Fibroblast of gingiva (primary cell): ENCODE measurements at regions not wholly inside any gene's neighbourhood (a gene's known extent, or its start where the extent isn't known, plus 50 kb on each side); places are given as distances from the start of the nearest gene placed in this dataset.
"Not testable (repeated sequence)": the region's sequence is repeated elsewhere in the genome, so short reads cannot be mapped to it uniquely, and the experiment has no call there.

Experiments
- DNase-seq: peaks from one replicate; pipeline ENCODE4 v3.0.0-alpha.2; 2011; ENCODE audit warnings: low read depth

- DNase-seq: no peak
Measured at GRCh38 chr9:12272471-12273120, 420.6 kb upstream of the TYRP1 start.

DNA sequence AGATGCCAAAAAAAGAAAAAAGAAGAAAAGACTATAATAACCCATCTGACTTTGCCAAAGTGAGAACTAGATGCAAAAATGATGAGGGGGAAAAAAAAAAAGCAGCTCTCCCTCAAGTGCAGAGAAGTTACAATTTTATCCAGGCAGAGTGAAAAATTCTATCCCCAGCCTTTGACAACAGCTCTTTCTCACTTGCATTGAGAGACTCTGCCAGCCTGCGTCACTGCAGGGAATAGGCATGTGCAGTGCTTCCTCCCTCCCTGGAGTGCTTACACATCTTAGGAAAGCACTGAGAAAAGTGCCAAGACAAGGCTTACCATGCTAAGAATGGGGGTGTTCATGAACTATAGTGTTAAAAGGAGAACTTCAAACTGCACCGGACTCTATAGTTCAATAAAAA is 418.6 kb upstream of the TYRP1 start:
- DNase-seq: no peak

GRCh38 chr9:12276505-12276904 is 416.7 kb upstream of the TYRP1 start:
- no peak for DNase-seq

GRCh38 chr9:12289711-12290110 is 403.5 kb upstream of the TYRP1 start:
- no peak for DNase-seq

DNA sequence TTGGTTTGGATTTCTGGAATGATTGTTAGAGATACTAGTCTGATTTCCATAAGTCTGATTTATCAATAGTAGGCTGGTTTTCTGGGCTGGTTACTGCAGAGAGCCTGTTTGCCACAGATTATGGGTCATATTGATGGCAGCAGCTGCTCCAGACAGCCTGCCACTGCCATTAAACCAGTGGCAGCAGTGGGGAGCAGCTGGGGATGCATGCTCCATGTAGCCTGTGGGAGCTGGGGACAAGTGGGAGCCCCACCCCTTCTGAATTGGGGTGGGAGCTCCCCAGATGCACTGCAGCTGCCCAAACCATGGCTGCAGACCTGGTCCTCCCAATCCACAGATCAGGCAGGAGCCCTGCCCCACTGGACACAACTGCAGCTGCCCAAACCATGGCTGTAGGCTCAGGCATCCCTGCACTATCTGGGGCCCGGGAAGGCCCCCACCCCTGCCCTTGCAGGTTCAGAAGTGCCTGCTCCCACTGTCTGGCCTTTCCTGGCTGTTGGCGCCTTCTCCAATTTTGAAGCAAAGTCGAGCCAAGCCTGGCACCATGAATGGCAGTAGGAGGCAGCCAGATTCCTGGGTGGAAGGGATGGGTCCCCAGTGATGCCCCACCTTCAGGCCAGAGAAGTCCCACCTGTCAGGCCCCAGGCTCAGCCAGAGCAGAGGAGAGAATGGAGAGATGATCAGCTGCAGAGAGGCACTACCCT is 402.9 kb upstream of the TYRP1 start:
- no peak for DNase-seq

GRCh38 chr9:12305211-12305610 is 388.0 kb upstream of the TYRP1 start:
- DNase-seq: no peak

- no peak for DNase-seq
Measured at GRCh38 chr9:12314589-12314988, 378.6 kb upstream of the TYRP1 start.

GRCh38 chr9:12318732-12319685 is 374.2 kb upstream of the TYRP1 start:
- DNase-seq: no peak

- no peak for DNase-seq
Measured at GRCh38 chr9:12329623-12329985, 363.6 kb upstream of the TYRP1 start.

DNA sequence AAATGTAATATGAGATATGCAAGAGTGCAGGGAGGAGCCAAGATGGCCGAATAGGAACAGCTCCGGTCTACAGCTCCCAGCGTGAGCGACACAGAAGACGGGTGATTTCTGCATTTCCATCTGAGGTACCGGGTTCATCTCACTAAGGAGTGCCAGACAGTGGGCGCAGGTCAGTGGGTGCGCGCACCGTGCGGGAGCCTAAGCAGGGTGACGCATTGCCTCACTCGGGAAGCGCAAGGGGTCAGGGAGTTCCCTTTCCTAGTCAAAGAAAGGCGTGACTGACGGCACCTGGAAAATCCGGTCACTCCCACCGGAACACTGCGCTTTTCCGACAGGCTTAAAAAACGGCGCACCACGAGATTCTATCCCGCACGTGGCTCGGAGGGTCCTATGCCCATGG is 359.2 kb upstream of the TYRP1 start:
- DNase-seq: not testable (repeated sequence)

DNA sequence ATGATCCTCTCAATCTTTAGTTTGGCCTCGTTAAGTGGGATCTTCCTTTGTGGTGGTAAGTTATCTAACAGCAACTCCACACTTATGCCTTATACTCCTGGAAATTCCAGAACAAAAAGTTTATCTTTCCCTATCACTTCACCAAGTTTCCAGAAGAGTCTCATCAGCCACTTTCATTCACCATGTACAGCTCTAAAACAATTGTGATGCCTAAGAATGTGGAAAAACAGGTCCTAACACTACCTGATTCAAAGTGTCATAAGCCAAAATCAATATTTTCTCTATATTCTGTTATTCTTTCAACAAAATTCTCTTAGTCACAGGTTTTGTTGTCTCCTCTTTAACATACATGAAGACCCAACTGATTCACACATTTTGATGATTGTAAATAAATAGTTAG is 342.4 kb upstream of the TYRP1 start:
- DNase-seq: no peak

- DNase-seq: no peak
Measured at GRCh38 chr9:12351293-12352044, 341.7 kb upstream of the TYRP1 start.

GRCh38 chr9:12352045-12352315 is 341.2 kb upstream of the TYRP1 start:
- DNase-seq: no peak

- no peak for DNase-seq
Measured at GRCh38 chr9:12363439-12363838, 329.7 kb upstream of the TYRP1 start.

DNA sequence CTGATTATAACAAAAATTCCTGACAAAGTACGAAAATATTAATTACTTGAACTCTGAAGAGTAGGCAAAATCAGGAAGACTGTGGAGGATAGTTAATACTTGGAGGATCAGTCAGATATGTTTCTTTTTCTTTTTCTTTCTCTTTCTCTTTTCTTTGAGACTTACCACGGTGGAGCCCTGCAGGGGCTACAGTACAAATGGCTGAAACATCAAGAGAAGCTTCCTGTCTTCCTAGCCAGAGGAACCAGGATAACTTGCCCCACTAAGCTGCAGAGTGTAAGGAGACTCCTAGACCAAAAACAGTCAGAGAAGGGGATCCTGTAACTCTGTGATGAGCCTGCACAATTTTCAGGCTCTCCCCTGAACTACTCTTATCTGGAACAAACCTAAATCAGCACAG is 324.6 kb upstream of the TYRP1 start:
- no peak for DNase-seq

DNA sequence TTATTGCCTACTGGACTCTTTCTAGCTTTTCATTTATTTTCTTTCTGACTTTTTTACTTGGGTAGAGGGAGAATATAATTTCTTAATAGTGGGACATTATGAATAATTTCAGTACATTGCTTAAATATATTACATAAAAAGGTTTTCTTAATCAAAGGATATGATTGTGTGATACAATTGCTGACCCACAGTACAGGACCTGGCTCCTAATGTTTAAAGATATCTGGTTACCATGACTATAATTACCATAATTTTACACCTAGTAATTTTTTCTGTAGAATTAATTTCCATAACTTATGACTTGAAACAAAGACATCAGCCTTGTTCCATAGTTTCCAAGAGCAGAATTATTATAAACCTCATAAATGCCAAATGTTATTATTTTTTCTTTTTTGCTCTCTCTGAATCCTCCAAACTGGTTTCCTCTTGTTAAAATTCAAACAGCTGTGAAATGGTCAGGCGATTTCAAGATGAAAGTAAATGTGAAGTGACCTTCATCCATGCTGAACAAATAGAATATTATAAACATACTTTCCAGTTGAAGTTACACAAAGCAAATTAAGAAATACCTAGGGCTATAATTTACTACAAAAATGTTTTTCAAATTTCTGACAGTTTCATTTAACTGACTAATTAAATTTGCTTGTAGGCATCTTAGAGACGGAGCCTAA is 301.2 kb upstream of the TYRP1 start:
- no peak for DNase-seq

DNA sequence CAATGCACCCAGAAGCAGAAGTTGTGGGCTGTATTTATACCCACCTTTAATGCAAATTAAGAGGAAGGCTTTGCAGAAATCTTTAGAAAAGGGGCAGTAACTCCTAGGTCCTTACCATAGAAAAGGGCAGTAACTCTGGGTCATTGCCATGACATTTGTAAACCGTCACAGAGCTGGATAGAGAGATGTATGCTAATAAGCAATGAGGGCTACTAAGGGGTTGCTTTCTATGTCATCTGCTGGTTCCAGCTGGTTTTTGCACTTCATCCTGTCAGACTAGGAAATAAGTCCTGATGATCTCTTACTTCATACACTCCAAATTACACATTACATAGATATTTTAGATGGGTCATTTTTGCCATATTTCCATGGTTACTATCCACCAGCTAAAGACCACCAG is 299.1 kb upstream of the TYRP1 start:
- no peak for DNase-seq

- no peak for DNase-seq
Measured at GRCh38 chr9:12403721-12404120, 289.5 kb upstream of the TYRP1 start.

- no peak for DNase-seq
Measured at GRCh38 chr9:12413986-12414385, 279.2 kb upstream of the TYRP1 start.

GRCh38 chr9:12414514-12414913 is 278.7 kb upstream of the TYRP1 start:
- DNase-seq: no peak

- no peak for DNase-seq
Measured at GRCh38 chr9:12415361-12415760, 277.8 kb upstream of the TYRP1 start.

- no peak for DNase-seq
Measured at GRCh38 chr9:12416716-12417115, 276.5 kb upstream of the TYRP1 start.
